HepG2 (cell line): ENCODE measurements at regions not wholly inside any gene's neighbourhood (a gene's known extent, or its start where the extent isn't known, plus 50 kb on each side); places are given as distances from the start of the nearest gene placed in this dataset.

Source experiments
- ATAC-seq: fragments of 200-7000 bp; cut with Tn5 transposase; 3 replicates; pipeline ENCODE4 v1.9.1; 2020; ENCODE audit warnings: mild to moderate bottlenecking, moderate library complexity
- BruUV-seq: library from RNA; stranded (reverse); fragments of 400-500 nt; replicated peaks from 2 replicates; lab custom pipeline; 2021; lab: Mats Ljungman, UMichigan
- CTCF ChIA-PET: fragments of 300-600 bp; formaldehyde crosslinking; extraction: SDS; loops from one replicate; lab custom pipeline; 2021; ENCODE audit warnings: low total read pairs, inconsistent platforms, low intra/inter-chr PET ratio; lab: Yijun Ruan, JAX
- POLR2A ChIA-PET: fragments of 350-600 bp; sonication (Branson Sonifier 250); formaldehyde crosslinking; loops from one replicate; lab custom pipeline; 2020; ENCODE audit warnings: antibody characterized with exemption, inconsistent platforms; lab: Yijun Ruan, JAX
- DNase-seq: peaks from one replicate; pipeline ENCODE4 v3.0.0-alpha.2; 2015; ENCODE audit warnings: low spot score
- FAIRE-seq: peaks from 3 replicates; lab custom pipeline; 2011; peaks lifted over from hg19 to GRCh38; lab: Jason Lieb, UNC
- H2AFZ ChIP-seq: one replicate; pipeline ENCODE4 v1.6.1; 2011; ENCODE audit warnings: low read length, inconsistent platforms
- H3K27ac ChIP-seq: fragments of 300-600 bp; 3 replicates; pipeline ENCODE4 v1.8.0; 2011; ENCODE audit warnings: mixed run types, mild to moderate bottlenecking, mixed read lengths, low read length, inconsistent platforms; ENCODE audit not compliant: insufficient read depth; ENCODE audit errors: extremely low read length
- H3K27me3 ChIP-seq, 2 experiments: fragments of 200-600 bp in 1 of 2; 2 replicates in 1 of 2; 3 replicates in 1 of 2; pipeline versions ENCODE4 v1.6.0 to v1.8.0; 2011; ENCODE audit warnings: low read length in 2 of 2, mild to moderate bottlenecking in 2 of 2, moderate library complexity in 2 of 2, inconsistent platforms in 1 of 2; ENCODE audit not compliant: insufficient read depth in 2 of 2, control insufficient read depth in 1 of 2
- H3K36me3 ChIP-seq, 2 experiments: fragments of 200-600 bp in 1 of 2; replicated peaks in 1 of 2; 2 replicates in 1 of 2; 3 replicates in 1 of 2; pipeline versions ENCODE4 v1.5.1 to v1.8.0; 2011; ENCODE audit warnings: low read length in 2 of 2, inconsistent platforms in 1 of 2; ENCODE audit not compliant: insufficient read depth in 2 of 2, control insufficient read depth in 1 of 2
- H3K4me1 ChIP-seq: 2 replicates; pipeline ENCODE4 v1.5.1; 2012; ENCODE audit warnings: low read length, inconsistent platforms; ENCODE audit not compliant: insufficient read depth
- H3K4me2 ChIP-seq: 2 replicates; pipeline ENCODE4 v1.6.0; 2011; ENCODE audit warnings: low read depth, low read length, inconsistent platforms
- H3K4me3 ChIP-seq, 3 experiments: fragments of 200-600 bp in 1 of 3; sonication (generic), shearing (Covaris generic) in 1 of 3; replicated peaks in 1 of 3; 2 replicates each; pipeline ENCODE4 v1.5.1; 2011 to 2016; ENCODE audit warnings: low read length in 3 of 3, inconsistent platforms in 2 of 3, low read depth in 2 of 3, mild to moderate bottlenecking in 2 of 3, control low read depth in 1 of 3, mixed read lengths in 1 of 3; ENCODE audit not compliant: insufficient read depth in 1 of 3
- H3K79me2 ChIP-seq: one replicate; pipeline ENCODE4 v1.6.1; 2011; ENCODE audit warnings: low read length, inconsistent platforms; ENCODE audit not compliant: insufficient read depth
- H3K9ac ChIP-seq: 2 replicates; pipeline ENCODE4 v1.6.0; 2011; ENCODE audit warnings: mild to moderate bottlenecking, low read depth, low read length, inconsistent platforms; ENCODE audit not compliant: insufficient read depth
- H3K9me3 ChIP-seq: 2 replicates; pipeline ENCODE4 v1.5.1; 2012; ENCODE audit warnings: mild to moderate bottlenecking, low read length
- H4K20me1 ChIP-seq: 2 replicates; pipeline ENCODE4 v1.6.0; 2011; ENCODE audit warnings: inconsistent platforms, mild to moderate bottlenecking, low read length, moderate library complexity; ENCODE audit not compliant: insufficient read depth
- CC2D1A ChIP-seq: sonication (generic); formaldehyde crosslinking; IDR thresholded peaks from 2 replicates; pipeline ENCODE4 v1.8.1; 2023; ENCODE audit warnings: mild to moderate bottlenecking, missing genetic modification reagents
- EP300 ChIP-seq, 3 experiments: sonication (generic) in 1 of 3; formaldehyde crosslinking in 1 of 3; IDR thresholded peaks; 2 replicates each; pipeline versions ENCODE4 v1.5.1 to v1.6.1; 2011 to 2020; ENCODE audit warnings: low read depth in 2 of 3, low read length in 2 of 3, borderline replicate concordance in 1 of 3, improper control_type of control experiment in 1 of 3, mild to moderate bottlenecking in 1 of 3, missing genetic modification reagents in 1 of 3, moderate library complexity in 1 of 3
- ETV5 ChIP-seq: IDR thresholded peaks from 2 replicates; pipeline ENCODE4 v1.6.1; 2018; ENCODE audit warnings: missing biosample characterization, missing genetic modification reagents, inconsistent platforms, borderline replicate concordance
- MTF1 ChIP-seq: sonication (generic); formaldehyde crosslinking; IDR thresholded peaks from 2 replicates; pipeline ENCODE4 v1.5.0; 2020; ENCODE audit warnings: missing genetic modification reagents
- MYNN ChIP-seq: sonication (generic); formaldehyde crosslinking; IDR thresholded peaks from 2 replicates; pipeline ENCODE4 v1.4.0; 2020; ENCODE audit warnings: mild to moderate bottlenecking, low read depth, missing genetic modification reagents
- NKX3-1 ChIP-seq: sonication (generic); formaldehyde crosslinking; IDR thresholded peaks from 2 replicates; pipeline ENCODE4 v1.5.0; 2020; ENCODE audit warnings: missing genetic modification reagents
- RFXANK ChIP-seq: IDR thresholded peaks from 2 replicates; pipeline ENCODE4 v1.6.1; 2016
- THAP11 ChIP-seq: IDR thresholded peaks from 2 replicates; pipeline ENCODE4 v1.6.1; 2016; ENCODE audit warnings: missing biosample characterization, missing genetic modification reagents
- ZBTB43 ChIP-seq: sonication (generic); formaldehyde crosslinking; conservative IDR thresholded peaks from 2 replicates; pipeline ENCODE4 v1.4.0; 2020; ENCODE audit warnings: missing genetic modification reagents
- ZFP82 ChIP-seq: sonication (generic); formaldehyde crosslinking; IDR thresholded peaks from 2 replicates; pipeline ENCODE4 v1.5.1; 2020; ENCODE audit warnings: mild to moderate bottlenecking, missing genetic modification reagents, borderline replicate concordance
- ZNF777 ChIP-seq: sonication (generic); formaldehyde crosslinking; IDR thresholded peaks from 2 replicates; pipeline ENCODE4 v1.4.0; 2020; ENCODE audit warnings: missing genetic modification reagents
- ZNF782 ChIP-seq: sonication (generic); formaldehyde crosslinking; IDR thresholded peaks from 2 replicates; pipeline ENCODE4 v1.4.0; 2020; ENCODE audit warnings: missing genetic modification reagents, mild to moderate bottlenecking, borderline replicate concordance
- WGBS: methylation state at CpG from one replicate; pipeline ENCODE4 v1.1.6; 2017; ENCODE audit warnings: low lambda C conversion rate; 5-methylcytosine and 5-hydroxymethylcytosine counted together
- in situ Hi-C: cut with HindIII; loops from 2 replicates; pipeline ENCODE4 v1.10.0; 2017; ENCODE audit warnings: low pct_unique_long_range_greater_than_20kb; ENCODE audit not compliant: extremely low pct_ligation_motif_present
- intact Hi-C: fragments of 100-400 bp; cut with micrococcal nuclease; formaldehyde crosslinking; loops from one replicate; pipeline ENCODE4 v1.10.0; 2022; ENCODE audit not compliant: unreplicated experiment
- TF ChIP-seq, protein P1 (sequence below): sonication (generic); formaldehyde crosslinking; IDR thresholded peaks from 2 replicates; pipeline ENCODE4 v1.5.0; 2020; ENCODE audit warnings: mild to moderate bottlenecking, missing genetic modification reagents, borderline replicate concordance

DNA sequence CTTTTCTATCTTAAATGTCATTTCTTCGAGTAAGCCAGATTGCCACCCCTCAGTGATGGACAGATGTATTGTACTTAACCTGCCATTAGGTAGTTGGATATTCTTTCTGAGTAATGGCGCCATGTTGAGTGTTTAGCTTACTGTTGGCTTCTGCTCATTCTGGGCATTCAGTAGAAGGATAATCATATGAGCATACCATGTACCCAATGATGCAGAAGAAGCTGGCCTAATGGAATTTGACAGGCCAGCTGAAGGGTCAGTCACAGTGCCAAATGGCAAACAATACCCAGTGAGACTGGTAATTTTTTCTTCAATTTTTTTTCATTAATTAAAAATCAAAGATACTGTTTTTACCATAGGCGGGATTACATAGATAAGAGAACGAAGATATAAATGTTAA, 1010.8 kb upstream of the EYS start:
- DNase-seq, result no peak
- TF ChIP-seq NKX3-1 (CRISPR knock-in tag), result no peak
- no peak for TF ChIP-seq EP300 (IDR thresholded peaks at IDR 0.05; ENCODE audit: low read depth in 2 of 2, low read length in 2 of 2)
- no peak for TF ChIP-seq EP300 (CRISPR knock-in tag; IDR thresholded peaks at IDR 0.05; ENCODE audit: borderline replicate concordance)
- TF ChIP-seq ZNF782 (CRISPR knock-in tag), result no peak
- TF ChIP-seq RFXANK (CRISPR knock-in tag), result no peak
- no peak for TF ChIP-seq CC2D1A (CRISPR knock-in tag)
- no peak for TF ChIP-seq ZBTB43 (CRISPR knock-in tag)
- TF ChIP-seq THAP11 (CRISPR knock-in tag), result no peak
- TF ChIP-seq MYNN, result no peak
- TF ChIP-seq ZNF777 (CRISPR knock-in tag), result no peak
- TF ChIP-seq ZFP82 (CRISPR knock-in tag), result no peak
- TF ChIP-seq ETV5 (CRISPR knock-in tag), result no peak
- no peak for TF ChIP-seq MTF1 (CRISPR knock-in tag)
- TF ChIP-seq, protein P1, sequence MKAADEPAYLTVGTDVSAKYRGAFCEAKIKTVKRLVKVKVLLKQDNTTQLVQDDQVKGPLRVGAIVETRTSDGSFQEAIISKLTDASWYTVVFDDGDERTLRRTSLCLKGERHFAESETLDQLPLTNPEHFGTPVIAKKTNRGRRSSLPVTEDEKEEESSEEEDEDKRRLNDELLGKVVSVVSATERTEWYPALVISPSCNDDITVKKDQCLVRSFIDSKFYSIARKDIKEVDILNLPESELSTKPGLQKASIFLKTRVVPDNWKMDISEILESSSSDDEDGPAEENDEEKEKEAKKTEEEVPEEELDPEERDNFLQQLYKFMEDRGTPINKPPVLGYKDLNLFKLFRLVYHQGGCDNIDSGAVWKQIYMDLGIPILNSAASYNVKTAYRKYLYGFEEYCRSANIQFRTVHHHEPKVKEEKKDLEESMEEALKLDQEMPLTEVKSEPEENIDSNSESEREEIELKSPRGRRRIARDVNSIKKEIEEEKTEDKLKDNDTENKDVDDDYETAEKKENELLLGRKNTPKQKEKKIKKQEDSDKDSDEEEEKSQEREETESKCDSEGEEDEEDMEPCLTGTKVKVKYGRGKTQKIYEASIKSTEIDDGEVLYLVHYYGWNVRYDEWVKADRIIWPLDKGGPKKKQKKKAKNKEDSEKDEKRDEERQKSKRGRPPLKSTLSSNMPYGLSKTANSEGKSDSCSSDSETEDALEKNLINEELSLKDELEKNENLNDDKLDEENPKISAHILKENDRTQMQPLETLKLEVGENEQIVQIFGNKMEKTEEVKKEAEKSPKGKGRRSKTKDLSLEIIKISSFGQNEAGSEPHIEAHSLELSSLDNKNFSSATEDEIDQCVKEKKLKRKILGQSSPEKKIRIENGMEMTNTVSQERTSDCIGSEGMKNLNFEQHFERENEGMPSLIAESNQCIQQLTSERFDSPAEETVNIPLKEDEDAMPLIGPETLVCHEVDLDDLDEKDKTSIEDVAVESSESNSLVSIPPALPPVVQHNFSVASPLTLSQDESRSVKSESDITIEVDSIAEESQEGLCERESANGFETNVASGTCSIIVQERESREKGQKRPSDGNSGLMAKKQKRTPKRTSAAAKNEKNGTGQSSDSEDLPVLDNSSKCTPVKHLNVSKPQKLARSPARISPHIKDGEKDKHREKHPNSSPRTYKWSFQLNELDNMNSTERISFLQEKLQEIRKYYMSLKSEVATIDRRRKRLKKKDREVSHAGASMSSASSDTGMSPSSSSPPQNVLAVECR (CRISPR knock-in tag), result no peak

More for the DNA sequence above, 1010.8 kb upstream of the EYS start:
- no peak for FAIRE-seq
- no peak overlapping the region for H3K9ac ChIP-seq
- CTCF ChIA-PET, result no interaction called here
- H3K79me2 ChIP-seq, result no peaks in the 10 kb centered on the region
- no peak overlapping the region for H3K4me3 ChIP-seq
- no peaks in the 10 kb centered on the region for H3K9me3 ChIP-seq
- BruUV-seq, result no TSS peak
- POLR2A ChIA-PET, result no interaction called here
- H3K4me2 ChIP-seq, result no peak overlapping the region
- no peaks in the 10 kb centered on the region for H3K4me1 ChIP-seq
- WGBS, result 6% methylated on average over 4 of the region's 4 CpGs
- H3K36me3 ChIP-seq, result no peaks in the 10 kb centered on the region
- no peak overlapping the region for H3K27ac ChIP-seq
- no peaks in the 10 kb centered on the region for H3K27me3 ChIP-seq
- ATAC-seq, result no peak
- H2AFZ ChIP-seq, result no peak overlapping the region
- intact Hi-C loops (no loop called here), in situ Hi-C loops (no loop called here)
- H4K20me1 ChIP-seq, result no peaks in the 10 kb centered on the region
